Stimulated activated CD8-positive, alpha-beta memory T cell treated with anti-CD3 and anti-CD28 coated beads, Interleukin-12 subunit alpha, Interleukin-12 subunit beta, amount 100 ng/mL, for 1 hour (primary cell): ENCODE measurements at regions not wholly inside any gene's neighbourhood (a gene's known extent, or its start where the extent isn't known, plus 50 kb on each side); places are given as distances from the start of the nearest gene placed in this dataset.
"Not testable (repeated sequence)": the region's sequence is repeated elsewhere in the genome, so short reads cannot be mapped to it uniquely, and the experiment has no call there.

Source experiments
- DNase-seq: peaks from one replicate; pipeline ENCODE4 v3.0.0-alpha.2; 2020; ENCODE audit warnings: low read depth

DNA sequence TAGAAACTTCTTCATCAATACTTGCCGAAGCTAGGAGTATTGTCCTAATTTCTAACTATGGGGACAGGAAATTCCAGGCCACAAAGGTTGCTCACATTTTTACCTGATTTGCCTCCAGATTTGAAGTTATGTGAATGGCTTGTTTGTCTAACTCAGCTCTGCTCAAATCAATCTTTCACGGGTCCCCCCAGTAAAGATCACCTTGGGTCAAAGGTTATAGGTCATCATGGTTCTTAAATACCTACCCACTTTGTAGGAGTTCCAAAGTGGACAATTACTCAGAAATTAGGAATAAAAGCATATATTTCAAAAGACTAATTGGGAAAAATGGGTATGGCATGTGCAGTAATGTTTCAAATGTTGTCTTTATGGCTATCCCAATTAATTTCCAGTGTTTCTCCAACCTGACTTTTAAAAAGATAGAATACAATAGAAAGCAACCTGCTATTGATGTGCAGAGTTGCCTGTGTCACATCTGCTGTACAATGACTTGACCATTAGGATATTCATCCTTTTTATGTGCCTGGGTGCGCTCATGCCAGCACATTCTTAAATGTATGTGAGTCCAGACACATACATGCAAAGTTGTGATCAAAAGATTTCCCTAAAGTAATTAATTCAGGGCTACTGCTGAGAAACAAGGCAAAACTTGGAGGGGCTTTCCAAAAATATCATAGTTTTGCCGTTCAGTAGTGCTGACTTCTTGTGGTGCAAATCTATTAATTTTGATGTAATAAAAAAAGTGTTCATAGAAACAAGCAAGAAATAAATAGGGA is 126.1 kb downstream of the MYCN start:
- DNase-seq = no peak

DNA sequence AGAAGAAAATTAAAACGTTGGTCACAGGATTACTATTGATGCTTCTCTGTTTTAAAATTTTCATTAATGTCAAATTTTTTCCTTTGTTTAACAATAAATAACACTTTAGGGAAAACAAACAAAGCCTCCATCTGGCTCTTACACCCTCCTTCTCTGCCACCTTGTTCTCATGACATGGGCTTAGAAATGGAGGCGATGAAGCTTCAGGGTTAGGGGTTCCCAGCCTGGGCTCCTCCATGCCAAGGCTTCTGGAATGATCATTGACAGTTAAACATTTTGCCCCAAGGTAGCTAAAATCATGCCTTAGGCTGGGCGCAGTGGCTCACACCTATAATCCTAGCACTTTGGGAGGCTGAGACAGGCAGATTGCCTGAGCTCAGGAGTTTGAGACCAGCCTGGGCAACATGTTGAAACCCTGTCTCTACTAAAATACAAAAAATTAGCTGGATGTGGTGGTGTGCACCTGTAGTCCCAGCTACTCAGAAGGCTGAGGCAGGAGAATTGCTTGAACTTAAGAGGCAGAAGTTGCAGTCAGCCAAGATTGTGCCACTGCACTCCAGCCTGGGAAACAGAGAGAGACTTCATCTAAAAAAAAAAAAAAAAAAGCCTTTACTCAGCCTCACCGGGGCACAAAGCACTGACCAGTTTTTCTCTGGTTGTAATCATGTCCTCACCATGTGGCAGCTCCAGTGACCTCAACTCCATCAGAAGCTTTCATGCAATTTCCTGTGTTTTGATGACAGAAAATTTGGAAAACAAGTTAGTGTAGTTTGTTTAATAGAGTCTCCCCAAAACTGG is 125.1 kb downstream of the MYCN start:
- not testable (repeated sequence) for DNase-seq

GRCh38 chr2:16064745-16065144 is 124.4 kb downstream of the MYCN start:
- DNase-seq = no peak

GRCh38 chr2:16063955-16064633 is 123.7 kb downstream of the MYCN start:
- DNase-seq = no peak

DNA sequence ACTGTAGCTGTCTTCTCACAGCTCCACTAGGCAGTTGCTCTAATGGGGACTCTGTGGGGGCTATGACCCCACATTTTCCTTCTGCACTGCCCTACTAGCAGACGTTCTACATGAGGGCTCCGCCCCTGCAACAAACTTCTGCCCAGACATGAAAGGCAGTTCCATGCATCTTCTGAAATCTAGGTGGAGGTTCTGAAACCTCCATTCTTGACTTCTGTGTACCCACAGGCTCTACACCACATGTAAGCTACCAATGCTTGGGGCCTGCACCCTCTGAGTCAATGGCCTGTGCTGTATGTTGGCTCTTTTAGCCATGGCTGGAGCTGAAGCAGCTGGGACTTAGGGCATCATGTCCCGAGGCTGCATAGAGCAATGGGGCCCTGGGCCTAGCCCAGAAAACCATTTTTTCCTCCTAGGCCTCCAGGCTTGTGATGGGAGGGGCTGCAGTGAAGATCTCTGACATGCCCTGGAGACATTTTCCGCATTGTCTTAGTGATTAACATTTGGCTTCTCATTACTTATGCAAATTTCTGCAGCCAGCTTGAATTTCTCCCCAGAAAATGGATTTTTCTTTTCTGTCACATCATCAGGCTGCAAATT is 123.0 kb downstream of the MYCN start:
- no peak for DNase-seq

- no peak for DNase-seq
Observed at GRCh38 chr2:16062471-16063250, 122.3 kb downstream of the MYCN start.

GRCh38 chr2:16061441-16062217 is 121.3 kb downstream of the MYCN start:
- DNase-seq = no peak

DNA sequence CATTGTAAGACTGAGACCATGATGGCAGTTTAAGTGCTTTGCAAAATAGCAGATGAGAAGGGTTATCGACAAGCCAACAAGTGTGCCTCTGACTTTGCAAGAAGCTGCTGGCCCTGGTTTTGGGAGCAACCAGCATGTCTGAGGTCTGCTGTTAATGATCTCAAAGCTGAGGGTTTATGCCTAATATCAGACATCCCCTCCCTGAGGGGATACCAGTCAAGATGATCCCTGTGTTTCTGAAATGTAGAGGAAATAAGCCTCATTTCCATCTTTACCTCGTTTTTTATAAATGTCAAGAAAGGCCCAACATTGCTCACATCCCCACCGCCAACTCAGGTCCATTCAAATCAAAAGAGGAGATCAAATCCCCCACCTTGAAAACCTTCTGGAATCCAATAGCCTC is 120.6 kb downstream of the MYCN start:
- no peak for DNase-seq

DNA sequence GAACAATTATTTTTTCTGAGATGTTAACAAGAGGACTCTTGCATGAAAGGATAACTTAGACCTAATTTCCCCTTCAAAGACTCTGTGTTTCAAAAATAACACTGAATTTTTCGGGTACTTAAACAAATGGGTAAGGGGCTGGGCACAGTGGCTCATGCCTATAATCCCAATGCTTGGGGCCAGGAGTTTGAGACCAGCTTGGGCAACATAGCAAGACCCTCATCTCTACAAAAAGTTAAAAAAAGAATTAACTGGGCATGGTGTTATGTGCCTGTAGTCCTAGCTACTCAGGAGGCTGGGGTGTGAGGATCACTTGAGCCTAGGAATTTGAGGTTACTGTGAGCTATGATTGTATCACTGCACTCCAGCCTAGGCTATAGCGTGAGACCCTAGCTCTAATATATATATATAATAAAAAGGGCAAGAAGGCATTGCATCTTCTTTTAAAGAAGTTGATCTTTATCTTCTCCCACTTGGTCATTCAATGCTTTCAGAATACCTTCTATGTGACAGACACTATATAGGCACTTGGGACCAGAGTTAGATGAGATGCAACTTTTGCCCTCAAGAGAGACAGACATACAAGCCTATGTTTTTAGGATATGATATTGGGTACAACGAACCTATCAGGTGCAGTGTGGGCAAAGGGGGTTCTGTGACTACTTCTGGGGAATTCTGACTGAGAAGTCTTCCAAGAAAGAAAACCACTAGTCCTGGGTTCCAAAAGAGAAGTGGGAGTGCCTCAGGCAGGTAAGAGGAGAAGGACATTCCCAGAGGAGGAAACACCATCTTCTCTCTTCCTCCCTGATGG is 120.0 kb downstream of the MYCN start:
- no peak for DNase-seq

- DNase-seq = no peak
Observed at GRCh38 chr2:16059393-16060016, 119.2 kb downstream of the MYCN start.

DNA sequence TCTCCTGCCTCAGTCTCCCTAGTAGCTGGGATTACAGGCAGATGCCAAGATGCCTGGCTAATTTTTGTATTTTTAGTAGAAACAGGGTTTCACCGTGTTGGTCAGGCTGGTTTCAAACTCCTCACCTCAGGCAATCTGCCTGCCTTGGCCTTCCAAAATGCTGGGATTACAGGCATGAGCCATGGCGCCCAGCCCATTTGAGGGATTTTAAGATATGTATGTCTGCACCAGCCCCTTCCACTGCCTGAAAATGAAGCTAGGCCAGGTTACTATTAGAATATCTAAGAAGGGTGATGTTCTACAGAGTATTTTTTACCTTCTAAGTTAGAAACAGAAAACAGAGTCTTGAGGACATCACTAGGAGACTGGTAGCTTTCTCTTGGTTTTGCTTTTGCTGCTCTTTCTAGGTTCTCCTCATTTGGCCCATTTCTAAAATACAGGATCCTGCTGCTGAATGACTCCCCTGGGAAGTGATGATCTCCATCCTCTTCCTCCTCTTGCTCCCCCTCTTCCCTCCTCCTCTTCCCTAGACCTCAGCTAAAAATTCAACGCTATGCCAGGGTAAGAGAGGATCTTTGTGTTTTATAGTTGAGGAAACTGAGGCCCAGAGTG is 118.5 kb downstream of the MYCN start:
- no peak for DNase-seq

GRCh38 chr2:16058256-16058655 is 117.9 kb downstream of the MYCN start:
- DNase-seq = no peak

DNA sequence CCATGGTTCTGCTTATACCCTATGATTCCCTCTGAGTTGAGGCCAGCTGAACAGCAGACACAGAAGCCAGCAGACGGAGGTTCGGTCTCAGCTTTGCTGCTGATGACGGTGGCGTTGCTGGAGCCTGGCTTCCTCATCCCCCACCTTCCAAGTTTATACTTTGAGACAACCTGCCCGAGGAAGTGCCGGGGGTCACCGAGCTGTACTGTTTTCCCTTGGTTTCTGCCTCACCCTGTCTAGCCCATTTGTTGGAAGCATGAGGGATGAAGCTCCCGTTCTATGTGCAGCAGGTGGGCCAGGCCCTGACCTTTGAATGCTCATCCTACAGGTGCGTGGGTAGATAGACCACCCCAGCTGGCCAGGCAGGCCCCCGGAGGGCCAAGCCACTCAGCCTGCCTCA is 117.3 kb downstream of the MYCN start:
- no peak for DNase-seq

GRCh38 chr2:16055848-16056580 is 115.7 kb downstream of the MYCN start:
- no peak for DNase-seq

DNA sequence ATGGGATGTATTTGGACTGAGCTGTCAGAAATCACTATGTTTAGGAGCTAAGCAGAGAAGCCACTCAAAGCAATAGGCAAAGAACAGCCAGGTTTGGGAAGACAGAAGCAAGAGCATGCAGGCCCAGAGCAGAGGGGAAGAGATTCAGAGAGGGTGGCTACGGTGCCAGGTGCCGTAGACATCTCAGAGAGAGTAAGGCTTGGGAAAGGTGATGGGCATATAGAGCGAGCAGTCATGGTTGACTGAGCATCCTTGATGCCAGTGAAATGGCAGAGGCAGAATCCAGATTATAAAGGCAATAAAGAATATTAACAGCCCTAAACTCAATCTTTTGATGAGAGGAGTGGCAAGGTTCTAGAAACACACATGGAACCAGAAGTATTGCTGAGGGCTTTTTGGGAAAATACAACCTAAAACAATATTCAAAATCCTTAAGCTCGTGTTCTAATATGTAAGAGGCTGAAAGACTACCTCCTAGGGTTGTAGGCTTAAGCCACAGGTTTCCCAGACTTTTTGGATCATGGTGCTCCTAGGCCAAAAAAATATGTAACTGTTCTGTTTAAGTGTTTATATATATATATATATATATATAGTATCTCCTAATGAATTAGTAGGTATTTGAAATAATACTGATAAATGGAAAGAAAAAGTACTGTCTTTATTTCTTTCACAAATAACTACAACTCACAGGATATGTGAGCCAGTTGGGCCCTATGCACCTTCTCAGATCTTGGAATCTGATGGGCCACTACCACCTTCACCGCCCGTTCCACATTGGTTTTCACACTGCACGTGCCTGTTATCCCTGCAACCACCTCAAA is 113.3 kb downstream of the MYCN start:
- DNase-seq = no peak

DNA sequence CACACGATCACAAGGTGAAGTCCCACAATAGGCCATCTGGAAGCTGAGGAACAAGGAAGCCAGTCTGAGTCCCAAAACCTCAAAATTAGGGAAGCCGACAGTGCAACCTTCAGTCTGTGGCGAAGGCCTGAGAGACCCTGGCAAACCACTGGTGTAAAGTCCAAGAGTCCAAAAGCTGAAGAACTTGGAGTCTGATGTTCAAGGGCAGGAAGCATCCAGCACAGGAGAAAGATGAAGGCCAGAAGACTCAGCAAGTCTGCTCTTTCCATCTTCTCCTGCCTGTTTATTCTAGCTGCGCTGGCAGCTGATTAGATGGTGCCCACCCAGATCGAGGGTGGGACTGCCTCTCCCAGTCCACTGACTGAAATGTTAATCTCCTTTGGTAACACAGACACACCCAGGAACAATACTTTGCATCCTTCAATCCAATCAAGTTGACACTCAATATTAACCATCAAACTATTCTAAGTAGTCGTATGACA is 112.3 kb downstream of the MYCN start:
- not testable (repeated sequence) for DNase-seq

GRCh38 chr2:16051841-16052564 is 111.7 kb downstream of the MYCN start:
- no peak for DNase-seq
